Psoas muscle (tissue), 7 donors: ENCODE measurements at regions not wholly inside any gene's neighbourhood (a gene's known extent, or its start where the extent isn't known, plus 50 kb on each side); places are given as distances from the start of the nearest gene placed in this dataset.

ENCODE experiments used
- ATAC-seq, 4 donors: fragments of 200-7000 bp; cut with Tn5 transposase; one replicate each; pipeline ENCODE4 v1.9.1; 2020; ENCODE audit warnings: moderate library complexity in 3 of 4, mild to moderate bottlenecking in 2 of 4
- DNase-seq, 2 donors: peaks; one replicate each; pipeline ENCODE4 v3.0.0-alpha.2; 2020
- H3K27ac ChIP-seq: fragments of 200-600 bp; one replicate; pipeline ENCODE4 v1.8.0; 2022
- H3K27me3 ChIP-seq, 3 donors: fragments of 200-600 bp in 1 of 3; one replicate each; pipeline versions ENCODE4 v1.6.1 to v1.8.0; 2013 to 2022; ENCODE audit warnings: low read length in 2 of 3, mild to moderate bottlenecking in 2 of 3, moderate library complexity in 1 of 3; ENCODE audit not compliant: insufficient read depth in 3 of 3
- H3K36me3 ChIP-seq, 2 donors: fragments of 200-600 bp in 1 of 2; one replicate each; pipeline versions ENCODE4 v1.6.1 to v1.8.0; 2013 to 2022; ENCODE audit warnings: low read depth in 1 of 2, mild to moderate bottlenecking in 1 of 2, moderate library complexity in 1 of 2; ENCODE audit not compliant: insufficient read depth in 1 of 2
- H3K4me1 ChIP-seq: fragments of 200-600 bp; one replicate; pipeline ENCODE4 v1.8.0; 2022
- H3K4me3 ChIP-seq: fragments of 200-600 bp; one replicate; pipeline ENCODE4 v1.8.0; 2022; ENCODE audit warnings: mild to moderate bottlenecking
- H3K9me3 ChIP-seq: fragments of 200-600 bp; one replicate; pipeline ENCODE4 v1.8.0; 2022
- CTCF ChIP-seq: fragments of 200-600 bp; IDR thresholded peaks from one replicate; pipeline ENCODE4 v1.8.0; 2022; ENCODE audit warnings: antibody characterized with exemption
- WGBS, 3 donors: extraction: QIAGEN DNeasy Blood & Tissue Kit; methylation state at CpG; one replicate each; pipeline versions ENCODE4 v1.1.6 to v1.1.7; 2013; 5-methylcytosine and 5-hydroxymethylcytosine counted together
- intact Hi-C, 2 donors: fragments of 100-400 bp; cut with DNase I; formaldehyde crosslinking; loops; one replicate each; pipeline versions ENCODE4 v1.11.0 to v1.14.2; 2022
- donor health status: healthy with polysubstance abuse.
- donor health status: DM: no; HTN: no; CAD: no; lungs with moderate emphysema.
- donor health status: Bipolar disorder and iron deficiency.
- donor health status: healthy.
- donor health status: DM: yes; HTN: yes; CAD: no.
- donor health status: DM: no; HTN: no; CAD: no.
- donor health status: DM: yes; HTN: yes; CAD: no.

GRCh38 chr12:68086019-68086603 lies 73.4 kb downstream of the IFNG start:
- ATAC-seq = peak in 3 of 4 donors; percentile 30 to 83 (median 82)
- intact Hi-C loops = no loop called here
- no peak for DNase-seq
- no peaks in the 10 kb centered on the region for H3K27me3 ChIP-seq
- 46 to 53% (median 48%) methylated on average over 3 of the region's 3 CpGs for WGBS, 3 donors
- H3K36me3 ChIP-seq = no peaks in the 10 kb centered on the region
- H3K4me3 ChIP-seq = no peak overlapping the region
- peaks cover 7% of the 10 kb centered on the region for H3K9me3 ChIP-seq
- H3K27ac ChIP-seq = no peak overlapping the region
- TF ChIP-seq CTCF = no peak
- H3K4me1 ChIP-seq = no peaks in the 10 kb centered on the region

GRCh38 chr12:68081561-68081960 lies 78.0 kb downstream of the IFNG start:
- peaks cover 7% of the 10 kb centered on the region for H3K9me3 ChIP-seq
- H3K36me3 ChIP-seq = no peaks in the 10 kb centered on the region
- H3K27me3 ChIP-seq = no peaks in the 10 kb centered on the region
- no peak overlapping the region for H3K4me3 ChIP-seq
- no peak for TF ChIP-seq CTCF
- ATAC-seq = no peak
- no peak for DNase-seq
- H3K4me1 ChIP-seq = no peaks in the 10 kb centered on the region
- intact Hi-C loops = no loop called here
- WGBS, 3 donors = 94 to 96% (median 95%) methylated on average over 2 of the region's 2 CpGs
- H3K27ac ChIP-seq = no peak overlapping the region

GRCh38 chr12:68080577-68080976 lies 79.0 kb downstream of the IFNG start:
- no peak for ATAC-seq
- H3K4me3 ChIP-seq = no peak overlapping the region
- H3K9me3 ChIP-seq = peaks cover 7% of the 10 kb centered on the region
- DNase-seq = no peak
- no peaks in the 10 kb centered on the region for H3K27me3 ChIP-seq
- no peak for TF ChIP-seq CTCF
- no peaks in the 10 kb centered on the region for H3K4me1 ChIP-seq
- no peak overlapping the region for H3K27ac ChIP-seq
- intact Hi-C loops = no loop called here
- WGBS, 3 donors = 67 to 85% (median 69%) methylated on average over 1 of the region's 1 CpG
- H3K36me3 ChIP-seq = no peaks in the 10 kb centered on the region

- H3K27me3 ChIP-seq = no peaks in the 10 kb centered on the region
- peak in 1 of 4 donors; percentile 43 for ATAC-seq
- intact Hi-C loops = no loop called here
These were observed 80.8 kb downstream of the IFNG start for GRCh38 chr12:68078737-68079136.

More at GRCh38 chr12:68078737-68079136, 80.8 kb downstream of the IFNG start:
- 45 to 73% (median 61%) methylated on average over 4 of the region's 4 CpGs for WGBS, 3 donors
- H3K27ac ChIP-seq = no peak overlapping the region
- H3K4me3 ChIP-seq = no peak overlapping the region
- H3K4me1 ChIP-seq = no peaks in the 10 kb centered on the region
- H3K9me3 ChIP-seq = peaks cover 5% of the 10 kb centered on the region
- H3K36me3 ChIP-seq = no peaks in the 10 kb centered on the region
- DNase-seq = no peak
- no peak for TF ChIP-seq CTCF
